Spleen (tissue), 7 donors: ENCODE measurements at regions not wholly inside any gene's neighbourhood (a gene's known extent, or its start where the extent isn't known, plus 50 kb on each side); places are given as distances from the start of the nearest gene placed in this dataset.

Experiments
- POLR2A ChIP-seq, 3 donors: fragments of 450-650 bp; IDR thresholded peaks; one replicate each; pipeline ENCODE4 v1.5.1; 2017; ENCODE audit warnings: antibody characterized with exemption in 3 of 3, mild to moderate bottlenecking in 1 of 3
- TF ChIP-seq, protein P1 (sequence below), 11 experiments: fragments of 200-600 bp in 7 of 11; fragments of 450-650 bp in 4 of 11; sonication (generic) in 4 of 11; IDR thresholded peaks in 8 of 11; conservative IDR thresholded peaks in 3 of 11; 1 replicate in 7 of 11; 2 replicates in 4 of 11; pipeline versions ENCODE4 v1.4.0 to v1.8.0; 2016 to 2021; ENCODE audit warnings: antibody characterized with exemption in 11 of 11, inconsistent platforms in 4 of 11, mild to moderate bottlenecking in 1 of 11
- donor health status: DM: no; HTN: no; CAD: no; lungs with moderate emphysema.
- donor health status: DM: no; HTN: no; CAD: no.
- donor health status: DM: no; HTN: no; CAD: no.

DNA sequence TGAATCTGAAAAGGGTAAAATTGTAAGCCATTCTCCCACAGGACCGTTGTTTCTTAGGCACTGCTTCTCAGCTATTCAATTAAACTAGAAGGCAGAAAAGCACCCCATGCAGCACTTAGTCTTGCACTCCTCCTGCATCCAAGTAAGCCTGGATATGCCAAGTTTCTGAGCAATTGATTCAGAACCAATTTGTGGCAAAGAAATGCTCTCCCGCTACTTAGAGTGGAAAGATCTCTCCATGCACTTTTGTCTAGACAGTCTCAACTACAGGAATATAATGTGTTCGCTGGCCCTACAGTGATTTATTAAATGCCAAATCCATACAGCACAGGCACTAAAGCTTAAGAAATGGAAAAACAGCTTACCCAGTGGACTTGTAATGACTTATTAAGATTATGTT, 338.5 kb downstream of the HACE1 start:
- no peak for TF ChIP-seq POLR2A (IDR thresholded peaks at IDR 0.05)
- TF ChIP-seq, protein P1, sequence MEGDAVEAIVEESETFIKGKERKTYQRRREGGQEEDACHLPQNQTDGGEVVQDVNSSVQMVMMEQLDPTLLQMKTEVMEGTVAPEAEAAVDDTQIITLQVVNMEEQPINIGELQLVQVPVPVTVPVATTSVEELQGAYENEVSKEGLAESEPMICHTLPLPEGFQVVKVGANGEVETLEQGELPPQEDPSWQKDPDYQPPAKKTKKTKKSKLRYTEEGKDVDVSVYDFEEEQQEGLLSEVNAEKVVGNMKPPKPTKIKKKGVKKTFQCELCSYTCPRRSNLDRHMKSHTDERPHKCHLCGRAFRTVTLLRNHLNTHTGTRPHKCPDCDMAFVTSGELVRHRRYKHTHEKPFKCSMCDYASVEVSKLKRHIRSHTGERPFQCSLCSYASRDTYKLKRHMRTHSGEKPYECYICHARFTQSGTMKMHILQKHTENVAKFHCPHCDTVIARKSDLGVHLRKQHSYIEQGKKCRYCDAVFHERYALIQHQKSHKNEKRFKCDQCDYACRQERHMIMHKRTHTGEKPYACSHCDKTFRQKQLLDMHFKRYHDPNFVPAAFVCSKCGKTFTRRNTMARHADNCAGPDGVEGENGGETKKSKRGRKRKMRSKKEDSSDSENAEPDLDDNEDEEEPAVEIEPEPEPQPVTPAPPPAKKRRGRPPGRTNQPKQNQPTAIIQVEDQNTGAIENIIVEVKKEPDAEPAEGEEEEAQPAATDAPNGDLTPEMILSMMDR (IDR thresholded peaks at IDR 0.05 in 8 of 11, conservative IDR thresholded peaks at IDR 0.05 in 3 of 11) = no peak
